Left lobe of liver (tissue), 2 donors: ENCODE measurements at regions not wholly inside any gene's neighbourhood (a gene's known extent, or its start where the extent isn't known, plus 50 kb on each side); places are given as distances from the start of the nearest gene placed in this dataset.
"Not testable (repeated sequence)": the region's sequence is repeated elsewhere in the genome, so short reads cannot be mapped to it uniquely, and the experiment has no call there.

Experiments used
- ATAC-seq: fragments of 200-7000 bp; cut with Tn5 transposase; one replicate; pipeline ENCODE4 v1.9.1; 2020; ENCODE audit warnings: mild to moderate bottlenecking, moderate library complexity
- DNase-seq: peaks from one replicate; pipeline ENCODE4 v3.0.0-alpha.2; 2020; ENCODE audit warnings: low spot score
- donor health status: DM: no; HTN: no; CAD: no; lungs with moderate emphysema.
- donor health status: DM: no; HTN: yes; CAD: no.

GRCh38 chr14:103186909-103187586, 63.8 kb downstream of the TNFAIP2 start:
- DNase-seq, result peak; percentile 74
- peak; percentile 89 for ATAC-seq

GRCh38 chr14:103187911-103188310, 64.7 kb downstream of the TNFAIP2 start:
- ATAC-seq (no peak), DNase-seq (no peak)

- peak; percentile 59 for ATAC-seq
- no peak for DNase-seq
Measured at GRCh38 chr14:103188810-103189480, 65.7 kb downstream of the TNFAIP2 start.

GRCh38 chr14:103189481-103190470, 66.5 kb downstream of the TNFAIP2 start:
- no peak for DNase-seq
- no peak for ATAC-seq

- ATAC-seq (no peak), DNase-seq (no peak)
Measured at GRCh38 chr14:103190741-103191140, 67.5 kb downstream of the TNFAIP2 start.

- ATAC-seq, result no peak
- DNase-seq, result no peak
Measured at GRCh38 chr14:103191844-103192243, 68.6 kb downstream of the TNFAIP2 start.

DNA sequence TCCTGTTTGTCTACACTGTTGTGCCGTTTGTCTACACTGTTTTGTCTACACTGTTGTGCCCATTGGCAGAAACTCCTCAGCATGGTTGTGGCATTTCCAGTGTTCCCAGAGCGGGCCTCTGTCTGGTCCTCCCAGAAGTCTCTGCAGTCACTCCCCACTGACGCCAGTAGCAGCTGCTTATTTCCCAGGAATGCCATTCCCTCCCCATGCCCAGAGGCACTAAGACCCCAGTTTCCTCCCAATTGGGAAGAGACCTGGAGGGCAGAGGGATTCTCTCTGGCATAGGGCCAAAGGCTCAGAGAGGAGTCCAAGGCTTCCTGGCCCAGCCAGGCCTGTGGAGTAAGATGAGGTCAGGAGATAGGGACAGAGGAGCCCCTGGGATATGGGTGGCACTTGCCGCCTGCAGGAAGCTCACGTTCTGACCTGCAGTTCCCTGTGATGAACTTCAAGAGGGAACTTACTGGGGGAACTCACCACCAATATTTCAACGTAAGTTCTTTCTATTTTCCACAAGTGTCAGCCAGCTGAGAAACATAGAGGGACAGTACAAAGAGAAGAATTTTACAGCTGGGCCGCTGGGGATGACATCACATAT, 69.1 kb downstream of the TNFAIP2 start:
- no peak for ATAC-seq
- no peak for DNase-seq

DNA sequence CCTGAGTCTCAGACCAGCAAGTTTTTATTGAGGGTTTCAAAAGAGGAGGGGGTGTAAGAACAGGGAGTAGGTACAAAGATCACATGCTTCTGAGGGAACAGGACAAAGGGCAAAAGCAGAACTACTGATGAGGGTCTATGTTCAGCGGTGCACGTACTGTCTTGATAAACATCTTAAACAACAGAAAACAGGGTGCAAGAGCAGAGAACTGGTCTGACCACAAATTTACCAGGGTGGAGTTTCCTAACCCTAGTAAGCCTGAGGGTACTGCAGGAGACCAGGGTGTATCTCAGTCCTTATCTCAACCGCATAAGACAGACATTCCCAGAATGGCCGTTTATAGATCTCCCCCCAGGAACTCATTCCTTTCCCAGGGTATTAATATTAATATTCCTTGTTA, 69.6 kb downstream of the TNFAIP2 start:
- not testable (repeated sequence) for DNase-seq, ATAC-seq

GRCh38 chr14:103193491-103193890, 70.2 kb downstream of the TNFAIP2 start:
- not testable (repeated sequence) for DNase-seq, ATAC-seq

DNA sequence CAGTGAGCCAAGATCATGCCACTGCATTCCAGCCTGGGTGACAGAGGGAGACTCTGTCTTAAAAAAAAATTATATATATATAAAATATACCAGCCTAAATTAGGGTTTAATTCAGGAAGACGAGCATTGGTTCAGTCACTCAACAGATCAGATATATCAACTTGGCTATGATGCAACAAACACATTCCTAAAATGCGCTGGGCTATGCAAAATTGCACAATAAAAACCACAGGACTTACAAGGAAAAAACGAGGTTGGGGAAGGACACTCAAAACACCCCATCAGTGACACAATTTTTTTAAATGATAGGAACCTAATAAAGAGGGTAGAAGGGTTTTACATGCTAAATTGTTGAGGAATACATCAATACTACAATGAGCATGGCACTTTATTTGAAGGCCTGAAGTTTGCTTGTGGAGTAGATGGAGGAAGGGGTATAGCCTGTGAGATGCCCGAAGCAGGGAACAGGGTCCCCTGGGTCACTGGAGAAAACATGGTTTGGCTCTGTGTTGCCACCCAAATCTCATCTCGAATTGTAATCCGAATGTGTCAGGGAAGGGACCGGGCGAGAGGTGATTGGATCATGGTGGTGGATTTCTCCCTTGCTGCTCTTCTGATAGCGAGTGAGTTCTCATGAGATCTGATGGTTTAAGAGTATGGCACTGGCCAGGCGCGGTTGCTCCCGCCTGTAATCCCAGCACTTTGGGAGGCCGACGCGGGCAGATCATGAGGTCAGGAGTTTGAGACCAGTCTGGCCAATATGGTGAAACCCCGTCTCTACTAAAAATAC, 71.2 kb downstream of the TNFAIP2 start:
- DNase-seq (no peak), ATAC-seq (peak; percentile 15)

- ATAC-seq (no peak), DNase-seq (no peak)
Measured at GRCh38 chr14:103195828-103196615, 72.8 kb downstream of the TNFAIP2 start.

GRCh38 chr14:103196716-103197115, 73.5 kb downstream of the TNFAIP2 start:
- DNase-seq (no peak), ATAC-seq (no peak)

DNA sequence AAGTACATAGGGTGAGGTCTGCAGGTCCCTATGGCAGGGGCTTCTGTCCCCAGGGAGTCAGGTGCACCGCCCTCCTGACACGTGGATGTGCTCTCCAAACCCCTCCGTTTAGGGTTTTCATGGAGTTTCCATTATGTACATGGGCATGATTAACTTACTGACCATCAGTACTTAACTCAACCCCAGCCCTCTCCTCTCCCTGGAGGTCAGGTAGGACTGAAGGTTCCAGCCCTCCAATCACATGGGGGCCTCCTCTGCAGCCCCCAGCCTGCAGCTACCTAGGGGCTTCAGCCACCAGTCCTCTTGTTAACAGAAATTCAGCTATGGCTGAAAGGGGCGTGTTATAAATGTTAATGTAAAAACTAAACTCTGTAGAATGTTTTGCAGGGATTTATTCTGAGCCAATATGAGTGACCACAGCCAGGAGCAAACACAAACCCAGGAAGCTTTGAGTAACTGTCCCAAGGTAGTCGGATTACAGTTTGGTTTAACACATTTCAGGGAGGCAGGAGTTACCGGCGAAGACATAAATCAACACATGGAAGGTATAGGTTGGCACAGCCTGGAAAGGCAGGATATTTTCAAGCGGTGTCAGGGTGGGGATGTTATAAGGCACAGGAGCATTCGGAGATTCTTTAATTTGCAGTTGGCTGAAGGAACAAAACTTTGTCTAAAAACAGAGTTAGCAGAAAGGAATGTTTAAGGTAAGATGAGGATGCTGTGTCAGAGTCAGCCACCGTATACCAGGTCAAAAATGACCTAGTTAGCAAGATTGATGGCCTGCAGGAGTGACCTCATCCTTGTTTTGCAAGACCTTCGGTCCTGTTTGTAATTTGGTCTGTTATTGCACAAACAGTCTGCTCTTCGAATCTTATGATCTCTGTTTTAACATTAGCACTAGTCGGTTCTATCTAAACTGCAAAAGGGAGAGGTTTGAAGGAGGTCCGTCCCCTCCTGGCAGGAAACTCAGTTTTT, 75.2 kb downstream of the TNFAIP2 start:
- DNase-seq, result no peak

GRCh38 chr14:103199124-103199523, 75.9 kb downstream of the TNFAIP2 start:
- ATAC-seq (peak; percentile 11), DNase-seq (no peak)

More for the DNA sequence above, 75.2 kb downstream of the TNFAIP2 start:
- ATAC-seq, result peak; percentile 92

- DNase-seq (no peak), ATAC-seq (no peak)
Measured at GRCh38 chr14:103201801-103202200, 78.5 kb downstream of the TNFAIP2 start.

GRCh38 chr14:103204852-103205540, 81.7 kb downstream of the TNFAIP2 start:
- no peak for DNase-seq
- no peak for ATAC-seq

GRCh38 chr14:103205541-103205906, 82.3 kb downstream of the TNFAIP2 start:
- no peak for ATAC-seq
- no peak for DNase-seq
